GM12874 (cell line): ENCODE measurements at regions not wholly inside any gene's neighbourhood (a gene's known extent, or its start where the extent isn't known, plus 50 kb on each side); places are given as distances from the start of the nearest gene placed in this dataset.

Source experiments
- CTCF ChIP-seq: IDR thresholded peaks from 2 replicates; pipeline ENCODE4 v1.5.1; 2011; ENCODE audit warnings: low read depth, mild to moderate bottlenecking, control low read depth, low read length, moderate library complexity; ENCODE audit not compliant: insufficient read depth

- TF ChIP-seq CTCF, result no peak
Observed at GRCh38 chr4:14294611-14295010, 667.1 kb upstream of the BOD1L1 start.

GRCh38 chr4:14299166-14299565, 671.6 kb upstream of the BOD1L1 start:
- TF ChIP-seq CTCF, result no peak

- TF ChIP-seq CTCF, result no peak
Observed at GRCh38 chr4:14302021-14302420, 674.5 kb upstream of the BOD1L1 start.

- no peak for TF ChIP-seq CTCF
Observed at GRCh38 chr4:14303856-14304255, 676.3 kb upstream of the BOD1L1 start.

DNA sequence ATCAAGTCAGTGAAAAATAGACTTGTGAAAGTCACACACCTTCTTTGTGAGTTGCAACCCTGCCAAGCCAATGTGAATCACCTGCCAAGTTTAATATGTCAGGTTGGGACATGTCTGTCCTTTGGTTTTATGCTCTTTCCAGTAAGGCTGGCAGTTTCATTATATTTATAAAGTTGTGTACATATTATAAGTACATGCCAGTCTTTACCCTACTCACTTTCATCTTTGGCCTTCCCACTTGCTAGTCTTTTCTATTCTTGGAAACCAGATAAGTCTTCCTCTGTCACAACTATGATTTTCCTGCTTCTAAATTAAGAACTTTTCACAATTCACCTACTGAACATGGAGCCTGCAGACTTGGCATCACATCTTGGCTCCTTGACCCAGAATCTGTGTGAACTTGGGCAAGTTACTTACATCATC, 680.7 kb upstream of the BOD1L1 start:
- no peak for TF ChIP-seq CTCF

GRCh38 chr4:14309431-14309830, 681.9 kb upstream of the BOD1L1 start:
- no peak for TF ChIP-seq CTCF

DNA sequence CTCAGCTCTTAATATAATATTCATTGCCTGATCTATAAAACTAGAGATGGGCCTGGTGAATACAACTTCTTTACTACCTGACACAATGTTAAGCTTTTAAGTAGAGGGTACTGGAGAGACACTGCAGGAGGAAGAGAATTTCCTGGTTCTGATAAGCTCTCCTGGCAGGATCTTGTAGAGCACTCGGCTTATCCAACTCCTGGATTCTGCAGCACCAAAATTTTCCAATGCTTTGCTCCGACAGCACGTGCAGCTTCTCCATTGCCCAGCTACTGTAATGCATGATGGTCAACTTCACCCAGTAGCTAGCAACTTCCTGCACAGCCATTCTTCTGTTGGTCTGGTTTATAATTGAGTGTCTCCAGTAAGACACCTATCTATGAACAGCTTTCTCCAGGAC, 686.2 kb upstream of the BOD1L1 start:
- no peak for TF ChIP-seq CTCF

DNA sequence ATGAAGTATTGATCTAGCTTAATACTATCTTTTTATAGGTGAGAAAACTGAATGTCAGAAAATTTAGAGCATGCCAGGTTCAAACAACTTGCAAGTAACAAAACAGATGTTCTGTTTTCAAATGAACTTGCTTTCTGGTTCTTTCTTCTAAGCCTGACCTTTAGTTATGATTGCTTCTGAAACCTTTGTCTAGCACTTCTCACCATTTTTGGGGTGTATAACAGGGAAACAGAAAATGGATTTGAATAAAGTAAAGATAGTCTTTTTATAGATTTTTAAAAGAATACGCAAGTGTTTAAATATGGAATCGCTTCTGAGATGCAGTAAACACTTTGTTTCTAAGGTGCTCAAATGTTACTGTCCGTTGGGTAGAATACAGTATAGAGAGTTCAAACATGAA, 687.2 kb upstream of the CPEB2 start:
- TF ChIP-seq CTCF, result no peak
